ENCODE measurements at regions not wholly inside any gene's neighbourhood (a gene's known extent, or its start where the extent isn't known, plus 50 kb on each side); places are given as distances from the start of the nearest gene placed in this dataset.

GRCh38 chr3:189477614-189478013 is 153.6 kb upstream of the TP63 start:
- DNase-seq (ENCODE audit: low read depth): no peak
- H3K4me3 ChIP-seq (ENCODE audit: control insufficient read depth, low read depth, low read length): no peak overlapping the region
- TF ChIP-seq, protein P1, sequence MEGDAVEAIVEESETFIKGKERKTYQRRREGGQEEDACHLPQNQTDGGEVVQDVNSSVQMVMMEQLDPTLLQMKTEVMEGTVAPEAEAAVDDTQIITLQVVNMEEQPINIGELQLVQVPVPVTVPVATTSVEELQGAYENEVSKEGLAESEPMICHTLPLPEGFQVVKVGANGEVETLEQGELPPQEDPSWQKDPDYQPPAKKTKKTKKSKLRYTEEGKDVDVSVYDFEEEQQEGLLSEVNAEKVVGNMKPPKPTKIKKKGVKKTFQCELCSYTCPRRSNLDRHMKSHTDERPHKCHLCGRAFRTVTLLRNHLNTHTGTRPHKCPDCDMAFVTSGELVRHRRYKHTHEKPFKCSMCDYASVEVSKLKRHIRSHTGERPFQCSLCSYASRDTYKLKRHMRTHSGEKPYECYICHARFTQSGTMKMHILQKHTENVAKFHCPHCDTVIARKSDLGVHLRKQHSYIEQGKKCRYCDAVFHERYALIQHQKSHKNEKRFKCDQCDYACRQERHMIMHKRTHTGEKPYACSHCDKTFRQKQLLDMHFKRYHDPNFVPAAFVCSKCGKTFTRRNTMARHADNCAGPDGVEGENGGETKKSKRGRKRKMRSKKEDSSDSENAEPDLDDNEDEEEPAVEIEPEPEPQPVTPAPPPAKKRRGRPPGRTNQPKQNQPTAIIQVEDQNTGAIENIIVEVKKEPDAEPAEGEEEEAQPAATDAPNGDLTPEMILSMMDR (IDR thresholded peaks at IDR 0.05; ENCODE audit: control insufficient read depth, insufficient read depth, low read depth, low read length, missing control alignments): no peak

DNA sequence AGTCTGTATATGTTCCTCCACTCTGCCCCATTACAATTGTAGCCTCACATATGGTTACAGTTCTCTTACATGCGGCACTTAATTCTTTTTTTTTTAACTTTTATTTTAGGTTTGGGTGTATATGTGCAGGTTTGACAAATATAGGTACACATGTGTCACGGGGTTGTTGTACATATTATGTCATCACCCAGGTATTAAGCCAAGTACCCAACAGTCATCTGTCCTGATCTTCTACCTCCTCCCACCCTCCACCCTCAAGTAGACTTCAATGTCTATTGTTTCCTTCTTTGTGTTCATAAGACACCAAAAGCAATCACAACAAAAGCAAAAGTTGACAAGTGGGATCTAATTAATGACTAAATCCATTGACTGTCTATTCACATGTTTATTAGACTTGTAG is 144.6 kb upstream of the TP63 start:
- no peak for DNase-seq (ENCODE audit: low read depth)
- H3K4me3 ChIP-seq (ENCODE audit: control insufficient read depth, low read depth, low read length): no peak overlapping the region
- TF ChIP-seq, protein P1 (IDR thresholded peaks at IDR 0.05; ENCODE audit: control insufficient read depth, insufficient read depth, low read depth, low read length, missing control alignments): no peak

GRCh38 chr3:189488241-189488767 is 142.9 kb upstream of the TP63 start:
- TF ChIP-seq, protein P1 (IDR thresholded peaks at IDR 0.05; ENCODE audit: control insufficient read depth, insufficient read depth, low read depth, low read length, missing control alignments): no peak
- peak; percentile 23 for DNase-seq (ENCODE audit: low read depth)
- no peak overlapping the region for H3K4me3 ChIP-seq (ENCODE audit: control insufficient read depth, low read depth, low read length)

DNA sequence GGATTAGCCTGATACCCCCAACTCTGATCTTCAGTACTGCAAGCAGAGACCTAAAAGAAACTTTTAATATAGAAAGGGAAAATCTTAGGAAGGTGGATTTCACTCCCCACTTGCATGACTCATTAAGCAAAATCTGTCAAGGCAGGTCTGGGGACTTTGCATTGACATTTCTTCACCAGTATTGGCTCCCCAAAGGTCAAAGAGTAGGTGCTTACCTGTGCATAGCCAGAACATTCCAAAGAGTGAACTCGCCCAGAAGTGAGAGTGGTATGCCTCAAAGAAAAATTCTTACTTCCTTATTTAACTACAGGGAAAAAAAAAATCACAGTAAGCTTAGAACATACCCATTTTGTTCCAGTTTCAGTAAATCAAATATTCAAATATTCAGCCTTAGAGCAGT is 140.9 kb upstream of the TP63 start:
- DNase-seq (ENCODE audit: low read depth): no peak
- no peak overlapping the region for H3K4me3 ChIP-seq (ENCODE audit: control insufficient read depth, low read depth, low read length)
- TF ChIP-seq, protein P1 (IDR thresholded peaks at IDR 0.05; ENCODE audit: control insufficient read depth, insufficient read depth, low read depth, low read length, missing control alignments): no peak

- TF ChIP-seq, protein P1 (IDR thresholded peaks at IDR 0.05; ENCODE audit: control insufficient read depth, insufficient read depth, low read depth, low read length, missing control alignments): no peak
- peak; percentile 61 for DNase-seq (ENCODE audit: low read depth)
Measured at GRCh38 chr3:189490749-189491148, 140.4 kb upstream of the TP63 start.

DNA sequence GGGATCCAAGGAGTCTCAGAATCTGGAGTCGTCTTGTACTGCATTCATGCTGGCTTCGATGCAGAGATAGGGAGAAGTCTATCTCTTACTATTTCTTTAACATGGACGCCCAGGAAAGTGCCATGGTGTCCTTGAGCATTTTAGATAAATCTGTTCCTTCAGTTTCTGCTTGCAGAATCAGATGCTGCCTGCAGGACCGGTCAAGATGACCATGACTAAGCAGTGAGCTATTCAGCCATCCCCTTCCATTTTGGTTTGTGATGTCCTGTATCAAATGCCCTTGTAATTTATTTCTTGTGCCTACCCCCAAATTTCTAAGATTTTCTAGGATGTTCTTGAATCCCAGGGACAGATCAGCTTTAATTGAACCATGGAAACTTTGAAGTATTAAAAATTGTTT is 139.4 kb upstream of the TP63 start:
- no peak overlapping the region for H3K4me3 ChIP-seq (ENCODE audit: control insufficient read depth, low read depth, low read length)
- DNase-seq (ENCODE audit: low read depth): no peak
- TF ChIP-seq, protein P1 (IDR thresholded peaks at IDR 0.05; ENCODE audit: control insufficient read depth, insufficient read depth, low read depth, low read length, missing control alignments): no peak

More at GRCh38 chr3:189490749-189491148, 140.4 kb upstream of the TP63 start:
- no peak overlapping the region for H3K4me3 ChIP-seq (ENCODE audit: control insufficient read depth, low read depth, low read length)

- no peak overlapping the region for H3K4me3 ChIP-seq (ENCODE audit: control insufficient read depth, low read depth, low read length)
- TF ChIP-seq, protein P1 (IDR thresholded peaks at IDR 0.05; ENCODE audit: control insufficient read depth, insufficient read depth, low read depth, low read length, missing control alignments): no peak
- DNase-seq (ENCODE audit: low read depth): no peak
Measured at GRCh38 chr3:189493271-189493670, 137.9 kb upstream of the TP63 start.
